OCI-M2 (cell line): ENCODE measurements at regions not wholly inside any gene's neighbourhood (a gene's known extent, or its start where the extent isn't known, plus 50 kb on each side); places are given as distances from the start of the nearest gene placed in this dataset.

Experiments used
- DNase-seq: peaks from one replicate; lab custom pipeline; 2025; ENCODE audit not compliant: unreplicated experiment; lab: John Stamatoyannopoulos, UW

- no peak for DNase-seq
Measured at GRCh38 chr2:196479350-196479749, 160.2 kb upstream of the CCDC150 start.

DNA sequence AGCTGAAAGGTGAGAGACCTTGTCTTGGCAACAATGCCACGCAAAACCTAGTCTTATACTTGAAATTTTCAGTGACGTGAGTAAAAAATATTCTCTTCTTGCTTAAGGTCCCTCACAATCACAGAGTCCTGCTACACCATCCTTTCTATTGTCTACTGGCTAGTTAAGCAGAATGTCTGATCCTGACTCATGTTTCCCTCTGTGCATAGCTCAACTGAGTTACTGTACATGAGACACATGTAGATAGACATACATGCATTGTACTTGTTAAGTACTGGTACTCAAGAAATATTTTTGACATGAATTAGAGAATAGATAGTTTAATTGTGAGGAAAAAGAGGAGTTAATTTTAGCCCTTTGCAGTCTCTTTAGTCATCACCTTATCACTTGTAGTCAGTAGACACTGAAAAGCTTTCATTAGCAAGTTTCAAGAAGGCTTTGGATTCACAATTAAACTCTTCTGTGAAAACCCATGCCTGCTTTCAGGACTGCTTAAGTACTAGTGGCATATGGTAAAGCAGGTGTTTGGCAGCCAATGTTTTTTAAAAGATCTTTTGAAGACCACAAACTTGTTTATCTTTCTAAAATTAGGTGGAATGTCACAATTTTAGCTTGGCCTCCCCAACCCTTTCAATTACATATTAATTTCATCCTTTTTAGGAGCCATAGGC, 158.7 kb upstream of the CCDC150 start:
- no peak for DNase-seq

GRCh38 chr2:196481324-196481697, 158.2 kb upstream of the CCDC150 start:
- DNase-seq: no peak

- DNase-seq: no peak
Measured at GRCh38 chr2:196482119-196483065, 157.1 kb upstream of the CCDC150 start.

DNA sequence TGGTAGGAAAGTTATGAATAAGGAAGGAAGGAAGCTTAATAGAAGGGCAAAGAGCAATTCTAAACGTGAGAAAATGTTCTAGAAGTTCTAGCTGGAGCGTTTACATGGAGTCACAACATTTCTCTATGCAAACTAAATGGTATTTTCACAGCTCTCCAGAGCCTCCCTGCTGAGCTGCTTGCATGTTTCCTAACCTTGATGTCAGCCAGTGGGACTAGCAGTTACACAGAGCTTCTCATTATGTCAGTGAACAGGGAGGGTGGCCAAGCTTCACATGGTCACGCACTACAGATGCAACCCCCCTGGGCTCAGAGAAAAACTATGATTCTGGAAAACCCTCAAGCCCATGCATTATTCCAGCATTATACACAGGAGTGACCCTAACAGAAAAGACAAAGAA, 153.4 kb upstream of the CCDC150 start:
- no peak for DNase-seq

GRCh38 chr2:196487417-196487816, 152.1 kb upstream of the CCDC150 start:
- DNase-seq: no peak

DNA sequence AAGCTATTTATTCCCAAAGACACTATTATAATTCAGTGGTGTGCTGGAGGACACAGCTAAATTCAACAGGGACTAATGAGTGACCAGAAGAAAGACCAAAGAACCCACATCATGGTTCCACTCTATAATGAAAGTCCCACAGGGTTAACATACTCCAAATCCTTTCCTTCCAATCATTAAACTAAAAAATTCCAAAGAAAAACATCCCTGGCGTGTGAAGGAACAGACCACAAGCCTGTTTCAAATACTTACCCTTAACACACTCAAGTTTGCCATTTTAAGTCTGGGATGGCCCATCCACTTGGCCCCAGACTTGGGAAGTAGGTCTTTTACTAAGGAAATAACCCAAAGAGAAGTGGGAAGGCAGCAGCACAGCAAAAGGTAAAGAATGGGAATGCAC, 150.1 kb upstream of the CCDC150 start:
- DNase-seq: no peak

GRCh38 chr2:196492946-196493345, 146.6 kb upstream of the CCDC150 start:
- no peak for DNase-seq

DNA sequence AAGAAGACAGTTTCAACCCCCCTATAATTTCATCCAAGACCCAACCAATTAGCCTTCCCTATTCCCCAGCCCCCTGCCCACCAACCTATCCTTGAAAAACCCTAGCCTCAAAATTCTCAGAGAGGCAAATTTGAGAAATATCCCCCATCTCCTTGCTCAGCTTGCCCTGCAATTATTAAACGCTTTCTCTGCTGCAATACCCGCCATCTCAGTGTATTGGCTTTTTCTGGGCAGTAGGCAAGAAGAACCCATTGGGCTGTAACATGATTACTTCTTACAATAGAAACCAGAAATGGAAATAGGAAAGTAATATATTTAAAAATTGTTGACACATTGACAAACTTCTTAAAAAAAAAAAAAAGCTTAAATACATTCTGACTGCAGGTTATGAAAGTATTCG, 140.6 kb upstream of the CCDC150 start:
- DNase-seq: no peak

- DNase-seq: no peak
Measured at GRCh38 chr2:196499686-196500085, 139.8 kb upstream of the CCDC150 start.

DNA sequence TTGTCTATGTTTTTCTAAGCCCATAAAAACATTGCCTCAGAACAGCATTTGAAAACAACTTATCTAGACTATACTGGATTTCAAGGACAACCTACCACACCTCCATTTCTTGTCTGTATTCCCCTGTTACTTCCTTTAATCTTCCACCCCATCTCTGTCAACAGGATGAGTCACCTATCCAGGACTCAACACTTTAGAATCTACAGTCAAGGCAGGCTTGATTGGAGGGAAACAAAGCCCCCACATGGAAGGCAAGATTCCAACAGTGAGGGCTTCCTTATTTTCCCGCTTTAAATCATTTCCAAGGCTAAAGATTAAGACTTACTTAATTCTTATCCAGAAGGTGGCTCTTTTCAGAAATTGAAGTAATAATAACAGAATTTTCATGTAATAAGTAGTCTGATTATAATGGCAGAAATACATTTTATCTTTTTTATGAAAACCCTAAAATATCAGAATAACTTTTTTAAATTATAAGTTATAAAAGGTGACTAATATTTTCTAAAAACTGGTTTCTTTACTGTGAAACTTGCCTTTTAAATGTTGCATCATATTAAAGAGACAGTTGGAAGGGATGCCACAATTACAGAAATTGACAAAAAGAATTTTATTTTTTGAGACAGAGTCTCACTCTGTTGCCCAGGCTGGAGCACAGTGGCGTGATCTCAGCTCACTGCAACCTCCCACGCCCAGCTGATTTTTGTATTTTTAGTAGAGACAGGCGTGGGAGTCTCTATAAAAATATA, 138.7 kb upstream of the CCDC150 start:
- no peak for DNase-seq

GRCh38 chr2:196501836-196502235, 137.7 kb upstream of the CCDC150 start:
- DNase-seq: no peak

- DNase-seq: no peak
Measured at GRCh38 chr2:196502386-196502785, 137.1 kb upstream of the CCDC150 start.

- no peak for DNase-seq
Measured at GRCh38 chr2:196503398-196503797, 136.1 kb upstream of the CCDC150 start.

- no peak for DNase-seq
Measured at GRCh38 chr2:196504788-196505187, 134.7 kb upstream of the CCDC150 start.

DNA sequence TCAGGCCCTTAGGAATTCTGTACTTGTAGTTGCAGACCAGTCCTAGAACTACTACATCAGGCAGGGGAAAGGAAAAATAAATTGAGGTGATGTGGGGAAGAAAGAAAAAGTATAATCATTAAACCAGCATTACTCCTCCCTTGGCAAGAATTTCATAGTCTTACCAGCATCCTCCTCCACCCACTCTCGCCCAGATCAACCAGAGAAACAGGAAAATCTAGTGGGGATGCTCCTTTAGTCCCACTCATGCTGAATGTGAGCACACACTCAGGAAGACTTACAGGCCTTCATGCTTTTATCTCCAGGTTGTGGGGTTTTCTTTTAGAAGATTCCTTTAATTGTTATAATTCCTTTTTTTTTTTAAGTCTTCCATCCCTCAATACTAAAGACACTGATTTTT, 129.3 kb upstream of the CCDC150 start:
- DNase-seq: no peak

DNA sequence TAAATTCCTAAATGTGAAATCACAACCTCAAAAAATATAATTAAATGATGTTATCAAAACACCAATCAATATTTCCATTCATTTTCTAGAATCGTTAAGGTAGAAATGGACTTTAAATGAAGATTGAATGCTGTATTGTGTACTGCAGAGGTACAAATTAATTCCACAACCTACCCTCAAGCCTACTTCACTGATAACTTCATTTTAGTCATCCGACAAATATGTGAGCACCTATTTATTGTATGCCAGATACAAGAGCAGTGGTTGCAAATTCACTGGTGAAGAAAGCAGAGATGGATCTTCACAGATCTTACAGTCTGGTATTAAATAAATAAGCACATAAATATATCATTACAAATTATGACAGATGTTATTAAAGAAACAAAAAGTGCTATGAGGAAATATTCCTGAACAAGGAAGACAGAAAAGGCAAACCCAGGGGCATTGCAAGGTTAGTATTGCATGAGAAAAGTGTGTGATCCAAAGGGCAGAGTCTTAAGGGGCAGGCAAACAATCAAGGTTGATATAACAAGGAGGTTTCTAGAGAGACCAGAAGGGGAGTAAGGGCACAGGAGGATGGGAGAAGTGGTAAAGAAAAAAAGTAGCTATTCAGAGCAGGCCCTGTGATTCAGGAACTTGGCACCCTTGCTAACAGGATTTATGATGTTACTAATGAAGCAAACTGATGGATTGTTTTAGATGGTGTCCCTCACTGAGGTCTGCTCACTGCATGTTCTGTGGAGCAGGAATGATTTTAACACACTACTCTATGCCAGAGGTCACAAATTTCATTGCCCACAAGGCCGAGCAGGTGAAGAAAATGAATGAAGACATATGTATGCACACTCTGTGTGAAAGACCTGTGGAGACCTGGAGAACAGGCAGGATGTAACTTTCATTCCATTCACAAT, 128.0 kb upstream of the CCDC150 start:
- no peak for DNase-seq

DNA sequence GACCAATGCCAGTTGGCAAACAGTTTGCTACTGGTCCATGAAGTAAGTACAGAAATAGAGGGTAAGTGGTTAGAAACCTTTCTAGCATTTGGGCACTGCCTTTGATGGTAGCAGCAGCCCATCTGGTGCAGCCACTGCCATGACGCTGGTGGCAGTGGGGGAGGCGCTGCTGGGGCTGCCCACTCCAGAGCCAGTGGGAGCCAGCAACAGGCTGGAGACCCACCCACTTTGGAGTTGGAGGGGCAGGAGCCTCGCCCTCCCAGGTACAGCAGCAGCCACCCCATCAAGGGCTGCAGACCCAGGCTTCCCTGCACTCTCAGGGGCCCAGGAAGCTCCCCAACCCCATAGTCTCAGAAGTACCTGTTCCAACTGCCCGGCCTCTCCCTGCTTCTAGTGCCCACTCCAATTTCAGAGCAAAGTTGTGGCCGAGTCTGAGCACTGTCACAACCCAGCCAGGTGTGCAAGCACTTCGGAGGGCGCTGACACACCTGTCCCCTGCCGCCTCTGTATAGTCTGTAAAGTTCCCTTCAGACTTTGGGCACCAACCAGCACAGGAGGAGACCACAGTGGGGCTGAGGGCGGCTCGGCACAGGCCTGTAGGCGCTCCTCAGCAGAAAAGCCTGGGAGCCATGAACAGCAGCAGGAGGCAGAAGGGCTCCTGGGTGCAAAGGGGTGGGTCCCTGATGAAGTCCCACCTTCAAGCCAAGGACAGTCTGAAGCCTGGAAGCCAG, 125.6 kb upstream of the CCDC150 start:
- DNase-seq: no peak

GRCh38 chr2:196514641-196515040, 124.9 kb upstream of the CCDC150 start:
- no peak for DNase-seq

- no peak for DNase-seq
Measured at GRCh38 chr2:196515051-196515450, 124.5 kb upstream of the CCDC150 start.
